ENCODE measurements at regions not wholly inside any gene's neighbourhood (a gene's known extent, or its start where the extent isn't known, plus 50 kb on each side); places are given as distances from the start of the nearest gene placed in this dataset.

- no peak overlapping the region for H3K18ac ChIP-seq (ENCODE audit: low read depth, low read length)
- no peaks in the 10 kb centered on the region for H3K9me3 ChIP-seq (ENCODE audit: control insufficient read depth, insufficient read depth, low read length)
- no peak overlapping the region for H3K56ac ChIP-seq (ENCODE audit: extremely low read depth, insufficient read depth, low read length)
- CTCF ChIA-PET = no interaction called here
- POLR2A ChIA-PET (ENCODE audit: unreplicated experiment) = no interaction called here
- H4K5ac ChIP-seq (ENCODE audit: low read depth, low read length) = no peak overlapping the region
- intact Hi-C loops (cut with micrococcal nuclease) = no loop called here
- H2AFZ ChIP-seq (replicated peaks; ENCODE audit: low read length, poor library complexity) = no peak overlapping the region
- no peak overlapping the region for H2AK5ac ChIP-seq (ENCODE audit: low read depth, low read length)
- H3K4me3 ChIP-seq (ENCODE audit: insufficient read depth, low read depth, low read length) = no peak overlapping the region
- in situ Hi-C loops (cut with MboI; ENCODE audit: low sequenced_read_pairs) = no loop called here
- TF ChIP-seq SMC3 (IDR thresholded peaks at IDR 0.05; ENCODE audit: low read depth, low read length) (no peak), RFX5 (IDR thresholded peaks at IDR 0.05; ENCODE audit: low read depth, low read length) (no peak), POLR2A (IDR thresholded peaks at IDR 0.05; ENCODE audit: low read depth, low read length) (no peak), RCOR1 (IDR thresholded peaks at IDR 0.05; ENCODE audit: insufficient replicate concordance, low read length) (no peak), MAFK (IDR thresholded peaks at IDR 0.05; ENCODE audit: low read depth, low read length) (no peak), USF2 (IDR thresholded peaks at IDR 0.05; ENCODE audit: low read depth, low read length) (no peak), MXI1 (IDR thresholded peaks at IDR 0.05; ENCODE audit: borderline replicate concordance, low read depth, low read length) (no peak), CTCF (conservative IDR thresholded peaks at IDR 0.05; ENCODE audit: low read depth, low read length) (no peak), CHD1 (IDR thresholded peaks at IDR 0.05; ENCODE audit: low read depth, low read length) (no peak), ELK1 (IDR thresholded peaks at IDR 0.05; ENCODE audit: borderline replicate concordance, low read depth, low read length) (no peak), RAD21 (IDR thresholded peaks at IDR 0.05; ENCODE audit: low read length) (no peak), BHLHE40 (IDR thresholded peaks at IDR 0.05; ENCODE audit: low read depth, low read length) (no peak), MAZ (IDR thresholded peaks at IDR 0.05; ENCODE audit: borderline replicate concordance, low read depth, low read length) (no peak), NFE2L2 (IDR thresholded peaks at IDR 0.05; ENCODE audit: low read depth, low read length) (no peak), CEBPB (IDR thresholded peaks at IDR 0.05; ENCODE audit: low read depth, low read length) (no peak), FOS (IDR thresholded peaks at IDR 0.05; ENCODE audit: low read depth, low read length) (no peak)
- dilution Hi-C loops (cut with HindIII; ENCODE audit: low sequenced_read_pairs, unreplicated experiment) = no loop called here
- ATAC-seq (ENCODE audit: low read depth) (no peak), DNase-seq (no peak)
- no peak overlapping the region for H4K91ac ChIP-seq (ENCODE audit: insufficient read depth, low read depth, low read length)
- no peaks in the 10 kb centered on the region for H3K9me1 ChIP-seq (ENCODE audit: insufficient read depth, low read length)
- peaks cover 5% of the 10 kb centered on the region for H3K27me3 ChIP-seq (ENCODE audit: control insufficient read depth, insufficient read depth, low read length)
- no peak overlapping the region for H3K9ac ChIP-seq (ENCODE audit: low read depth, low read length)
- no peak overlapping the region for H3K4ac ChIP-seq (ENCODE audit: low read depth, low read length)
- H3K4me2 ChIP-seq (ENCODE audit: low read depth, low read length) = no peak overlapping the region
- H4K20me1 ChIP-seq (ENCODE audit: insufficient read depth, low read length) = no peaks in the 10 kb centered on the region
- no TSS peak for BruUV-seq (replicated peaks)
- no peak overlapping the region for H2BK5ac ChIP-seq (ENCODE audit: low read depth, low read length, poor library complexity, severe bottlenecking)
- no peak overlapping the region for H3K14ac ChIP-seq (replicated peaks; ENCODE audit: low read depth, low read length)
- H3K27ac ChIP-seq (ENCODE audit: insufficient read depth, low read length) = no peak overlapping the region
- H2BK20ac ChIP-seq (ENCODE audit: low read depth, low read length) = no peak overlapping the region
- H2AK9ac ChIP-seq (replicated peaks; ENCODE audit: low read depth, low read length, poor library complexity) = no peak overlapping the region
- H3K79me1 ChIP-seq (ENCODE audit: low read depth in 1 of 2, low read length in 2 of 2) = no peaks in the 10 kb centered on the region
- no peaks in the 10 kb centered on the region for H3K36me3 ChIP-seq (ENCODE audit: control insufficient read depth, insufficient read depth, low read length)
- no peak overlapping the region for H2BK15ac ChIP-seq (ENCODE audit: low read depth, low read length)
- no peak overlapping the region for H4K8ac ChIP-seq (ENCODE audit: low read depth in 2 of 2, low read length in 2 of 2)
- H3K23ac ChIP-seq (ENCODE audit: low read depth, low read length) = no peak overlapping the region
- H2BK120ac ChIP-seq (ENCODE audit: low read depth, low read length) = no peak overlapping the region
- no peaks in the 10 kb centered on the region for H3K4me1 ChIP-seq (ENCODE audit: control insufficient read depth, insufficient read depth, low read length)
- WGBS, 2 experiments (ENCODE audit: extremely low coverage in 2 of 2, insufficient read length in 1 of 2) = no CpG with 5 or more reads among the region's 2 CpGs
These were observed 99.2 kb downstream of the RAMP3 start for GRCh38 chr7:45256775-45257174.
